Anterior cingulate cortex (tissue), 58 donors: ENCODE measurements at regions not wholly inside any gene's neighbourhood (a gene's known extent, or its start where the extent isn't known, plus 50 kb on each side); places are given as distances from the start of the nearest gene placed in this dataset.
A peak's percentile ranks its signal among the peaks of the same experiment; 100 is the strongest.

Experiments
- DNase-seq, 58 donors: peaks; one replicate each; lab custom pipeline; 2025; lab: John Stamatoyannopoulos, UW

DNA sequence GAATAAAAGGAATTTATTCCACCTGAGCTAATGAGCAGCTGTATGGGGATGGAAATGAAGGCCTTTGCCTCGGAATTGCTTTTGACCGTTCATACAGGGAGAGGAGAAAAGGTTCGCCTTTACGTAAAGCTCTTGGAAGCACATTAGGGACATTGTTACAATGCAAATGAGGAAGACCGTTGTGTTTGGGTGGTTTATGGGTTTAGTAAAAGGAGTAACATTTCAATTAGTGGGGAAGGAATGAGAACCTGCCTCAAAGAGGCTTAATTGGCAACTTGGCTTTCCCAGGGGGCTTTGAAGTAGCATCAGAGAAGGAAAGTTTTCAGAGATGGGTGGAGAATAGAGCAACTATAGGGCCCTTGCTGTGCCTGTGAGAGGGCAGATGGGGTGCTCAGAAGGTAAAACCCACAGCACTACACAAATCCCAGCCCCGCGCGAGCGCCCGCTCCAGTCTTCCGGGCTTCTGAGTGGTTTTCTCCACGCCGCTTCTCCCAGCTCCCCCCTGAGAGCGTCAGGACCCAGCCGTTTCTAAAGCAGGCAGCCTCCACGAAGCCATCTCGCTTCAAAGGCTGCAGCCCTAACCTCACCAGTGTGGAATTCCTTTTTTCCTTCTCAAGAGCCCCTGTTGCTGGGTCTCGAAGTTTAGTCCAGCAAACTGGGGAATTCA is 192.0 kb upstream of the HES1 start:
- no peak for DNase-seq

DNA sequence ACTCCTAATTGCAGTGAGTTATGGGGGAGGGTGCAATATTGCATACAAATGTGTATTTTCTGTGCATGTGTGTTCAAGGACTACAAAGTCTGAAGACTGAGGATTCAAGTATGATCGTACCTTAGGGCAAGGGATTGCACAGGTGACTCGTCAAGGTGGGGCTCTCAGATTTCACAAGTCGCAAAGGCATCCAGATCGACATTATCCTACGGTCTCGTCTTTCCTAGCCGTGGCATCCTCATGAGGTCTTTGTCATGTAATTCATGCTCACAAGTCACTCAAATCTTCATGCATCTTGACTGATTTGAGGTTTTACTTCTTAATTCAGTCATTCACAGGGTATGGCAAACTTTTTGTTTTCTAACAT is 191.4 kb upstream of the HES1 start:
- DNase-seq = no peak

DNA sequence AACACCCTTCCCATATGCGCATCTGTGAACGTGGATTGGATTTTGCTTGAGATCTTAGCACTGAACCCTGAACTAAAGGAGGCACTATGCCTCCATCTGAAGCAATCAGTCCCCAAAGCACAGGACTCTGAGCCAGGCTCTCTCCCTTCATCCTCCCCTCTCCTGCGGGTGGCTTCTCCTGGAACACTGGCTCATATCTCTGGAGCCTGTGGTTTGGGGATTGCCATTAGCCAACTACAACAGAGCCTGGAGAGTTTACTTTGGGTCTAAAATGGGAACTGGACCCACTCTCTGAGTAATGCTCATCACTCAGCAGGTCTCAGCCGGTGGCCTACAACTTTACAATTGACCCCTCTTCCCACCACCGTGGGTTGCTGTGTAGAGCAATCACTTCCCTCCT is 190.8 kb upstream of the HES1 start:
- no peak for DNase-seq

- DNase-seq = no peak
Observed at GRCh38 chr3:193946945-193947344, 189.0 kb upstream of the HES1 start.

DNA sequence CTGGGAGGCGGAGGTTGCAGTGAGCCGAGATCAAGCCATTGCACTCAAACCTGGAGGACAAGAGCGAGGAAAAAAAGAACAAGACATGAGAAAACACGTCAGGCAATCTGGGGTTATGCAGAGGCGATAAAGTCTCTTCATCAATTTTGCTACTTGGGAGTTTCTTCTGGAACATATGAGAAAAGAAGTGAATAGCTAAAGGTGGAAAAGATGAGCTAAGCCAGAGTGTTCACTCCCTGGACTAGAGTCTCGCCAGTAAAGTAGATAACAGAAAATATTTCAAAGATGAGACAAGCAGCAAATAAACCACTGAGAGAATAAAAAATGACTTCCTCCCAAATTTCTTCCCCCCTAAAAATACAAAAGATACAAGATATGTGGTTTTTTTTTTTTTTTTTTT is 188.4 kb upstream of the HES1 start:
- no peak for DNase-seq

DNA sequence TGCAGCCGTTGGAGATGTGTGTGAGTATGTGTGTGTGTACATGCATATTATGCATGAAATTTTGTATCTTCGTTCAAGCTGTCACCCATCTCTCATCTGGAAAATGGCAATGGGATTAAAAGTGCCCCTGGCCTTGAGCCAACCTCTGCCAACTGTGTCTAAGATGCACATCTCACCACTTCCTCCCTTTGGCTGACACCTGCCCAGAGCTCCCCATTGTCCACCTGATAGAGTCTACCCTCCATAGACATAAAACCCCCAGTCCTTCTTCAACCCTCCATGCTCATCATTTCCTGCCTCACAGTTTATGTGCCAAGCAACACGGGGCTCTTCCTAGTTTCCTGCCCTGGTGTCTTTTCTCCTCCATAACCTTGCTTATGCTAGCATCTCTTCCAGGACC is 187.5 kb upstream of the HES1 start:
- no peak for DNase-seq

DNA sequence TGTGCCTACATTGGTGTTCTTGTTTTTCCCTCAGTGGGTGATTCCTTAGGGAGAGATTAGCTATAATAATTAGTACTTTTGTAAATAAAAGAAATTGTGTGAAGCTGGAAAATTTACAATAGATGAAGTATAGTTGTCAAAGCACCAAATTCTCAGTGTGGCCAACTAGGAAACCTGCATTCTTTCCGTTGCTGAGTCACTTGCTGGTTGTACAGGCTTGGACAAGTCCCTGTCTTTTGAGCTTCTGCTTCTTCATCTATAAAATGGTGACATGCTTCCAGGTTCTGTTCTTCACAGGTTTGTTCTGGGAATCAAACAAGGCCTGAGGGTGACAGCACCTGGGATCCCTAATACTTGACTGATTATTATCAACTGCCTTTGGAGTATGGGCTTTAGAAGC is 184.1 kb upstream of the HES1 start:
- DNase-seq = no peak

DNA sequence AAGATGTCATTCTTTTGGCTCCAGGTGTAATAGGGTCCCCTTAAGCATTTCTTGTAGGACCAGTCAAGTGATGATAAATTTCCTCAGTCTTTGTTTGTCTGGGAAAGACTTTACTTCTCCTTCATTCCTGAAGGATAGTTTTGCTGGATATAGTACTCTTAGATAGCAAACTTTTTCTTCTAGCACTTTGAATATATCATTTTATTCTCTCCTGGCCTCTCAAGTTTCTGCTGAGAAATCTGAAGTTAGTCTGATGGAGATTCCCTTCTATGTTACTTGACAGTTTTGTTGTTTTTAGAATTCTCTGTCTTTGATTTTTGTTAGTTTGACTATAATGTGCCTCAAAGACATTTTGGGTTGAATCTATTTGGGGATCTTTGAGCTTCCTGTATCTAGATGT is 181.2 kb upstream of the HES1 start:
- no peak for DNase-seq

- no peak for DNase-seq
Observed at GRCh38 chr3:193955719-193956118, 180.2 kb upstream of the HES1 start.

DNA sequence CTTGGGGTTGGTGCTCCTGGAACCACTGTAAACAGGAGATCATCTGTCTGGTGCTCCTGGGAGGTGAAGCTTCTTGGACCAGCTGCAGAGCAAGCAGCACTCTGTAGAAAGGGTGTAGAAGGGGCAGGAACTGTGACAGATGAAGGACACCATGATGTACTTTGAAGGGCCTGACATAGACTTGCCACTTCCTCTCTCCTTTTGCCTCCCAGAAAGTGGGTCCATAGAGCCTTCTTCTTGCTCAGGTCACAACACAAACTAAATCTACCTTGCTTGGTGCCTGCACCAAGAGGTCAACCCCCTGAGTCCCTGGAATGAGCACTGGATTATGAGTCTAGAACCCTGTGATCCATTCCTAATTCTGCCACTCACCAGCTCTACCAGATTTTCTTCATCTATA is 176.1 kb upstream of the HES1 start:
- DNase-seq = no peak

- DNase-seq = peak in 37 of 58 donors; percentile 8 to 72 (median 35)
Observed at GRCh38 chr3:193960487-193961274, 175.3 kb upstream of the HES1 start.

DNA sequence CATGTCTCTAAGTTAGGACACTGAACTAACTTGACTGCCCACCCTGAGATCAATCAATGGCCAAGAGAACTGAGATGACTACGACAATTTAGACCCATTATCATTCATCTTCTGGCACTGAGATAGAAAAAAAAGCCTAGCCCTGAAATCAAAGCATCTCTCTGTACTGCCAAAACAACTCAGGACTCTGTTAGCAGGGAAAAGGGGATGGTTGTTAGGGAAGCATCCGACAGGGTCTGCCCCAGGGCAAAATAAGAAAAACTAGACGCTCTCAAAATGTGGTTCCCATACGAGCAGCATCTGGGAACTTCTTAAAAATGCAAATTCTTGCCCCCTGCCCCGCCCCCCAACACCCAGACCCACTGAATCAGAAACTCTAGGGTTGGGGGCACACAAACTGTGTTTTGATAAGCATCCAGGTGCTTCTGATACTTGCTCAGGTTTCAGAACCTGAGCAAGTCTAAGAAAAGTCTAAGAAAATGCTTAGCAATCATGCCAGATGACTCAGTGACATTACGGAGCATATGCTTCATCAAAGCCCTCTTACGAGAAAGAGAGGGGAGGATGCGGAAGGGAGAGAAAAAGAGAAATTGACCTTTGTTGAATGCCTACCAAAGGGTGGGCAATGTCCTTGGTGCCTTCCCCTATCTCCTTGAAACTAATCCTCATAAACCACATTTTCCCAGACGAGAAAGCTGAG is 172.8 kb upstream of the HES1 start:
- DNase-seq = no peak

- DNase-seq = no peak
Observed at GRCh38 chr3:193963808-193964516, 172.0 kb upstream of the HES1 start.

DNA sequence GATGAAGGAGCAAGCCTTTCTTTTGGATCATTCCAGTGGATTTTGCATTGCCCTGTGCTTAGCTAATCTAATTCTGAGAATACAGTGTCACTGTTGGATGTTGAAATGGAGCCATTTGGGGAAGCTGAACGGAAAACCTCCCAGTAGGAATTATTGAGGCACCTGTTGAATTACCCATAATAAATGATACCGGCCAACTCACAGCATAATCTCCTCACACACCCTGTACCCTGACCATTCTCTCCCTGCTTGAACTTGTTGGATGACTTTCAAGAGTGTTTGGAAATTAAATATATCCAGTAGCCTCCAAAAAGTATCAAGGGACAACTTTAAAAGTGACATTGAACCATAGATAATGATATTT is 171.4 kb upstream of the HES1 start:
- DNase-seq = no peak

DNA sequence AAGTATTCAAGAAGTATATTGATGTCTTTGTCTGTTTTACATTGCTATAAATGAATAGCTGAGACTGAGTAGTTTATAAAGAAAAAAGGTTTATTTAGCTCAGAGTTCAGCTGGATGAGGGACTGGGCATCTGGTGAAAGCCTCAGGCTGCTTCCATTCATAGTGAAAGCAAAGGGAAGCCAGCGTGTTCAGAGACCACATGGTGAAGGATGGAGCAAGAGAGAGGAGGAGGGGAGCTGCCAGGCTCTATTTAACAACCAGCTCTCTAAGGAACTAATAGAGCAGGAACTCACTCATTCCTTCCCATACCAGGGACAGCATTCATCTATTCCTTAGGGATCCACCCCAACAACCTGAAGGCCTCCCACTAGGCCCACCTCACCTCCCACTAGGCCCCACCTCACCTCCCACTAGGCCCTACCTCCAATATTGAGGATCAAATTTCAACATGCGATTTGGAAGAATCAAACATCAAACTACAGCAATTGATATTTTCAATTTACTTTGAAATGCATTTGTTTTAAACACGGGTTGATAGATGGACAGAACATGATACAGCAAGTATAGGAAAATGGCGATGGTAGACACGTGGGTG is 167.5 kb upstream of the HES1 start:
- no peak for DNase-seq

- DNase-seq = peak in 2 of 58 donors; percentile 3 to 14
Observed at GRCh38 chr3:193970131-193970772, 165.7 kb upstream of the HES1 start.

- DNase-seq = no peak
Observed at GRCh38 chr3:193970773-193971206, 165.2 kb upstream of the HES1 start.

DNA sequence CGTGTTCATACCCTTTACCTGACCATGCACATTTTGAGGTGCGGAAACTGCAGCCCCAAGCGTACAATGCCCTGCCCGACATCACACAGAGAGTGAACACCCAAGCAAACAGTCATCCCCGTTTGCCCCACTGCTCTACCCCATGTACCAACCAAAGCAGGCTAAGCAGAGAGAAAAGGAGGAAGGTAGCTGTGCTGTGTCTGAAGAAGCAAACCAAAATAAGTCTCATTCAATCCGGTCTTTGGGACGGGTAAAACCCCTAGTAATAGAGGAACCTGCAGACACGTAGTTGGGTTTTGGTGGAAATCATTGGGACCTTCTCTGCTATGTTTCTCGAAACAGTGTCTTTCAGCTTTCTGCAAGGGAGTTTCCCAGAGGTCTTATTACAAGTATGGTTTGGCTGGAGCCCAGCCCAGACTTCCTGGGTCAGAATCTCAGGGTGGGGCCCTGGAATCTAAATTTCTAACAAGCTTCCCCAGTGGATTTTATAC is 164.6 kb upstream of the HES1 start:
- DNase-seq = no peak

- DNase-seq = no peak
Observed at GRCh38 chr3:193971966-193972365, 164.0 kb upstream of the HES1 start.

- no peak for DNase-seq
Observed at GRCh38 chr3:193972832-193973231, 163.1 kb upstream of the HES1 start.
